ENCODE measurements at regions not wholly inside any gene's neighbourhood (a gene's known extent, or its start where the extent isn't known, plus 50 kb on each side); places are given as distances from the start of the nearest gene placed in this dataset.

DNA sequence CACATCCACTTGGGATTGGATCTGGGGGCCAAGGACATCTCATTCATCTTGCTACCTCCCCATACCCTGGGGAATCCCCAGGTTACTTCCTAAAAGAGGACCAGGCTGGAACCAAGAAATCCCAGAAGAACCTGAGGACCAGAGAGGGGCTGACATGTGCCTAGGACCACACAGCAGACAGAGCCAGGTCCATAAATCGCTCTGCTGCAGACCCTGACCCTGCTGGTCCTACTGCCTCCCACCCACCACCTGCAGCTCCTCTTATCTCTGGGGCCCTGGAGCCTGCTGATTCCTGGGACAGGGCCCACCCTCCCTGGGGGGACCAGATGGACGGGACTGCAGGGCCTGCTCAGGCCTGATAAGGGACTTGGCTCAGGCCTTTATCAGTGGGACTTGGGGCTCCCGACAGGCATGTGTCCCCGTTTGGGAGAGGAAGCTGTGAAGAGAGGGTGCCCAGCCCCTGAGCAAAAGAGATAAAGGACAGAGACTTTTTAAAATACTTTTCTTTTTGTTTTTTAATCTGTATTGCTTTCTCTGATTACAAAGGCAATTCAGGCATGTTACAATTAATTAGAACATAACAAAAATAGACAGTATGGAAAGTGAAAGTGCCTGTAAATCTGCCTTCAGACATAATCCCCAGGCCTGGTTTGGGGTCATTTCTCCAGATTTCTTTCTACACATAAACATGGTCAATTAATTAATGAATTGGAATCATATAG, 101.3 kb upstream of the LARP1 start (continued):
- TF ChIP-seq KLF13 (CRISPR knock-in tag; IDR thresholded peaks at IDR 0.05) (no peak), ZSCAN25 (CRISPR knock-in tag; IDR thresholded peaks at IDR 0.05) (0 out of 2 replicates have a peak, but pooled peaks have one; percentile 30), XRCC5 (optimal IDR thresholded peaks at IDR 0.05; ENCODE audit: low read length) (no peak), ZNF430 (CRISPR knock-in tag; IDR thresholded peaks at IDR 0.05) (0 out of 2 replicates have a peak, but pooled peaks have one; percentile 31), PHF21A (CRISPR knock-in tag; IDR thresholded peaks at IDR 0.05) (peak; percentile 23; the same call in 1 of the 2 replicates), CHD4 (IDR thresholded peaks at IDR 0.05; ENCODE audit: borderline replicate concordance, low read length) (peak; percentile 17; the same call in 1 of the 2 replicates), ZNF451 (CRISPR knock-in tag; IDR thresholded peaks at IDR 0.05) (0 out of 2 replicates have a peak, but pooled peaks have one; percentile 6)
- TF ChIP-seq, protein P1, sequence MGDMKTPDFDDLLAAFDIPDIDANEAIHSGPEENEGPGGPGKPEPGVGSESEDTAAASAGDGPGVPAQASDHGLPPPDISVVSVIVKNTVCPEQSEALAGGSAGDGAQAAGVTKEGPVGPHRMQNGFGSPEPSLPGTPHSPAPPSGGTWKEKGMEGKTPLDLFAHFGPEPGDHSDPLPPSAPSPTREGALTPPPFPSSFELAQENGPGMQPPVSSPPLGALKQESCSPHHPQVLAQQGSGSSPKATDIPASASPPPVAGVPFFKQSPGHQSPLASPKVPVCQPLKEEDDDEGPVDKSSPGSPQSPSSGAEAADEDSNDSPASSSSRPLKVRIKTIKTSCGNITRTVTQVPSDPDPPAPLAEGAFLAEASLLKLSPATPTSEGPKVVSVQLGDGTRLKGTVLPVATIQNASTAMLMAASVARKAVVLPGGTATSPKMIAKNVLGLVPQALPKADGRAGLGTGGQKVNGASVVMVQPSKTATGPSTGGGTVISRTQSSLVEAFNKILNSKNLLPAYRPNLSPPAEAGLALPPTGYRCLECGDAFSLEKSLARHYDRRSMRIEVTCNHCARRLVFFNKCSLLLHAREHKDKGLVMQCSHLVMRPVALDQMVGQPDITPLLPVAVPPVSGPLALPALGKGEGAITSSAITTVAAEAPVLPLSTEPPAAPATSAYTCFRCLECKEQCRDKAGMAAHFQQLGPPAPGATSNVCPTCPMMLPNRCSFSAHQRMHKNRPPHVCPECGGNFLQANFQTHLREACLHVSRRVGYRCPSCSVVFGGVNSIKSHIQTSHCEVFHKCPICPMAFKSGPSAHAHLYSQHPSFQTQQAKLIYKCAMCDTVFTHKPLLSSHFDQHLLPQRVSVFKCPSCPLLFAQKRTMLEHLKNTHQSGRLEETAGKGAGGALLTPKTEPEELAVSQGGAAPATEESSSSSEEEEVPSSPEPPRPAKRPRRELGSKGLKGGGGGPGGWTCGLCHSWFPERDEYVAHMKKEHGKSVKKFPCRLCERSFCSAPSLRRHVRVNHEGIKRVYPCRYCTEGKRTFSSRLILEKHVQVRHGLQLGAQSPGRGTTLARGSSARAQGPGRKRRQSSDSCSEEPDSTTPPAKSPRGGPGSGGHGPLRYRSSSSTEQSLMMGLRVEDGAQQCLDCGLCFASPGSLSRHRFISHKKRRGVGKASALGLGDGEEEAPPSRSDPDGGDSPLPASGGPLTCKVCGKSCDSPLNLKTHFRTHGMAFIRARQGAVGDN (CRISPR knock-in tag; IDR thresholded peaks at IDR 0.05), result peak; percentile 68
- TF ChIP-seq, protein P2, sequence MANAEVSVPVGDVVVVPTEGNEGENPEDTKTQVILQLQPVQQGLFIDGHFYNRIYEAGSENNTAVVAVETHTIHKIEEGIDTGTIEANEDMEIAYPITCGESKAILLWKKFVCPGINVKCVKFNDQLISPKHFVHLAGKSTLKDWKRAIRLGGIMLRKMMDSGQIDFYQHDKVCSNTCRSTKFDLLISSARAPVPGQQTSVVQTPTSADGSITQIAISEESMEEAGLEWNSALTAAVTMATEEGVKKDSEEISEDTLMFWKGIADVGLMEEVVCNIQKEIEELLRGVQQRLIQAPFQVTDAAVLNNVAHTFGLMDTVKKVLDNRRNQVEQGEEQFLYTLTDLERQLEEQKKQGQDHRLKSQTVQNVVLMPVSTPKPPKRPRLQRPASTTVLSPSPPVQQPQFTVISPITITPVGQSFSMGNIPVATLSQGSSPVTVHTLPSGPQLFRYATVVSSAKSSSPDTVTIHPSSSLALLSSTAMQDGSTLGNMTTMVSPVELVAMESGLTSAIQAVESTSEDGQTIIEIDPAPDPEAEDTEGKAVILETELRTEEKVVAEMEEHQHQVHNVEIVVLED (CRISPR knock-in tag; IDR thresholded peaks at IDR 0.05; ENCODE audit: borderline replicate concordance), result peak; percentile 7; the same call in 1 of the 2 replicates
- TF ChIP-seq, protein P3, sequence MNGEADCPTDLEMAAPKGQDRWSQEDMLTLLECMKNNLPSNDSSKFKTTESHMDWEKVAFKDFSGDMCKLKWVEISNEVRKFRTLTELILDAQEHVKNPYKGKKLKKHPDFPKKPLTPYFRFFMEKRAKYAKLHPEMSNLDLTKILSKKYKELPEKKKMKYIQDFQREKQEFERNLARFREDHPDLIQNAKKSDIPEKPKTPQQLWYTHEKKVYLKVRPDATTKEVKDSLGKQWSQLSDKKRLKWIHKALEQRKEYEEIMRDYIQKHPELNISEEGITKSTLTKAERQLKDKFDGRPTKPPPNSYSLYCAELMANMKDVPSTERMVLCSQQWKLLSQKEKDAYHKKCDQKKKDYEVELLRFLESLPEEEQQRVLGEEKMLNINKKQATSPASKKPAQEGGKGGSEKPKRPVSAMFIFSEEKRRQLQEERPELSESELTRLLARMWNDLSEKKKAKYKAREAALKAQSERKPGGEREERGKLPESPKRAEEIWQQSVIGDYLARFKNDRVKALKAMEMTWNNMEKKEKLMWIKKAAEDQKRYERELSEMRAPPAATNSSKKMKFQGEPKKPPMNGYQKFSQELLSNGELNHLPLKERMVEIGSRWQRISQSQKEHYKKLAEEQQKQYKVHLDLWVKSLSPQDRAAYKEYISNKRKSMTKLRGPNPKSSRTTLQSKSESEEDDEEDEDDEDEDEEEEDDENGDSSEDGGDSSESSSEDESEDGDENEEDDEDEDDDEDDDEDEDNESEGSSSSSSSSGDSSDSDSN (CRISPR knock-in tag; IDR thresholded peaks at IDR 0.05), result peak; percentile 3; the same call in 1 of the 2 replicates
- TF ChIP-seq, protein P4, sequence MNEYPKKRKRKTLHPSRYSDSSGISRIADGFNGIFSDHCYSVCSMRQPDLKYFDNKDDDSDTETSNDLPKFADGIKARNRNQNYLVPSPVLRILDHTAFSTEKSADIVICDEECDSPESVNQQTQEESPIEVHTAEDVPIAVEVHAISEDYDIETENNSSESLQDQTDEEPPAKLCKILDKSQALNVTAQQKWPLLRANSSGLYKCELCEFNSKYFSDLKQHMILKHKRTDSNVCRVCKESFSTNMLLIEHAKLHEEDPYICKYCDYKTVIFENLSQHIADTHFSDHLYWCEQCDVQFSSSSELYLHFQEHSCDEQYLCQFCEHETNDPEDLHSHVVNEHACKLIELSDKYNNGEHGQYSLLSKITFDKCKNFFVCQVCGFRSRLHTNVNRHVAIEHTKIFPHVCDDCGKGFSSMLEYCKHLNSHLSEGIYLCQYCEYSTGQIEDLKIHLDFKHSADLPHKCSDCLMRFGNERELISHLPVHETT (CRISPR knock-in tag; conservative IDR thresholded peaks at IDR 0.05), result 0 out of 2 replicates have a peak, but pooled peaks have one; percentile 6
